ENCODE measurements at regions not wholly inside any gene's neighbourhood (a gene's known extent, or its start where the extent isn't known, plus 50 kb on each side); places are given as distances from the start of the nearest gene placed in this dataset.

DNA sequence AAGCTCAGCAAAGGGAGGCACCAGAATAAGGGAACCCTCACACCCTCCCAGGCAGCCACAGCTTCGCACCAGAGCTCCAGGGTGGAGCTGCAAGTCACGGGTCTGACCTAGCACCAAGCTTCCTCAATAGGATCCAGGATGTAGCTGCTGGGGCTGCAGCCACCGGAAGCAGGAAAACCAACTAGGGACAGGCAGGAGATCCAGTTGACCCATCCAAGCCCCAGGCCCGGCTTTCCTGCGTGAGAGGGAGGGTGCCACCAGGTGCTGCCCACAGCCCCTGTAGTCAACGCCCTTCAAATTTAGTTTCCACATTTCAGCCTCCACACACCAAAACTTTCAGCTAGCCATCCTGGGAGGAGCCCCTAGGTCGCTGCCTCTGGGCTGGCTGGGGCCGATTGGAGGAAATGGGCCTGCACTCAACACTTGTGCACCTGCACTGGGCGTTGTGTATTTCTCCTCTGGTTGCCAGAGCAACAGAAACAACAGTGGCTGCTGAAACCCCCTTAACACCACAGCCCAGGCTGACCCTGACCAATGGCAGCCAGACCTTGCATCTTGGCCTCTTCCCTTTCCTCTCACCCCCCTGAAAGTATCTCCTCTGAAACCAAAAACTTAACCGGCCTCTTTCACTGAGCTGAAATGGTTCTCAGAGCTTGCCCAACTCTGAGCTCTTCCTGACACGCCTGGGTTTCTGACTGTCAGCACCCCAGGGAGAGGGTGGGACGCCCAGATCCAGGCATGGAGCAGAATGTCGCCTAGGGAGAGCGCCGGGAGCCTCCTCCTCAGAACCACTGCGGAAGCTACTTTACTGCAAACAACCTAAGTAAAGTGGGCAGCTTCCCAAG, 226.5 kb upstream of the MAP3K1 start:
- H3K9ac ChIP-seq (ENCODE audit: insufficient read depth, low read depth, low read length) = no peak overlapping the region
- no peaks in the 10 kb centered on the region for H4K20me1 ChIP-seq (ENCODE audit: insufficient read depth, low read length)
- no peaks in the 10 kb centered on the region for H3K79me2 ChIP-seq (ENCODE audit: insufficient read depth, low read length)
- peak; percentile 59 for ATAC-seq
- ChIA-PET POLR2A (no interaction called here), CTCF (ENCODE audit: low intra/inter-chr PET ratio, low total read pairs) (no interaction called here)
- TF ChIP-seq, protein P1, sequence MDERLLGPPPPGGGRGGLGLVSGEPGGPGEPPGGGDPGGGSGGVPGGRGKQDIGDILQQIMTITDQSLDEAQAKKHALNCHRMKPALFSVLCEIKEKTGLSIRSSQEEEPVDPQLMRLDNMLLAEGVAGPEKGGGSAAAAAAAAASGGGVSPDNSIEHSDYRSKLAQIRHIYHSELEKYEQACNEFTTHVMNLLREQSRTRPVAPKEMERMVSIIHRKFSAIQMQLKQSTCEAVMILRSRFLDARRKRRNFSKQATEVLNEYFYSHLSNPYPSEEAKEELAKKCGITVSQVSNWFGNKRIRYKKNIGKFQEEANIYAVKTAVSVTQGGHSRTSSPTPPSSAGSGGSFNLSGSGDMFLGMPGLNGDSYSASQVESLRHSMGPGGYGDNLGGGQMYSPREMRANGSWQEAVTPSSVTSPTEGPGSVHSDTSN (CRISPR knock-in tag; IDR thresholded peaks at IDR 0.05) = no peak
- TF ChIP-seq RFX1 (IDR thresholded peaks at IDR 0.05) (peak; percentile 27; the same call in 1 of the 2 replicates), ZFP90 (CRISPR knock-in tag; IDR thresholded peaks at IDR 0.05; ENCODE audit: borderline replicate concordance) (no peak)
- no TSS peak for BruUV-seq (replicated peaks)
- DNase-seq (ENCODE audit: low spot score) = no peak
- 50% methylated on average over 10 of the region's 16 CpGs for WGBS (ENCODE audit: low lambda C conversion rate)
- peaks cover 4 to 26% of the 10 kb centered on the region in 2 experiments for H3K27me3 ChIP-seq (ENCODE audit: control insufficient read depth in 1 of 2, insufficient read depth in 2 of 2, low read length in 2 of 2)
- H2AFZ ChIP-seq (ENCODE audit: low read length) = no peak overlapping the region
- H3K9me3 ChIP-seq (ENCODE audit: low read length) = no peaks in the 10 kb centered on the region
- no peak overlapping the region for H3K27ac ChIP-seq (ENCODE audit: extremely low read length, insufficient read depth, low read length)
- H3K4me3 ChIP-seq (replicated peaks in 1 of 3; ENCODE audit: insufficient read depth in 1 of 3, low read depth in 2 of 3, low read length in 3 of 3) = no peak overlapping the region
- intact Hi-C loops (cut with micrococcal nuclease; ENCODE audit: unreplicated experiment) (no loop called here), in situ Hi-C loops (cut with HindIII; ENCODE audit: extremely low pct_ligation_motif_present, low pct_unique_long_range_greater_than_20kb) (no loop called here)
- no peak overlapping the region; the same call in 1 of the 2 replicates for H3K4me2 ChIP-seq (ENCODE audit: low read depth, low read length)
- FAIRE-seq = no peak
- H3K36me3 ChIP-seq (replicated peaks in 1 of 2; ENCODE audit: control insufficient read depth in 1 of 2, insufficient read depth in 2 of 2, low read length in 2 of 2) = no peaks in the 10 kb centered on the region
- H3K4me1 ChIP-seq (ENCODE audit: insufficient read depth, low read length) = peaks cover 10% of the 10 kb centered on the region; the same call in 1 of the 2 replicates

DNA sequence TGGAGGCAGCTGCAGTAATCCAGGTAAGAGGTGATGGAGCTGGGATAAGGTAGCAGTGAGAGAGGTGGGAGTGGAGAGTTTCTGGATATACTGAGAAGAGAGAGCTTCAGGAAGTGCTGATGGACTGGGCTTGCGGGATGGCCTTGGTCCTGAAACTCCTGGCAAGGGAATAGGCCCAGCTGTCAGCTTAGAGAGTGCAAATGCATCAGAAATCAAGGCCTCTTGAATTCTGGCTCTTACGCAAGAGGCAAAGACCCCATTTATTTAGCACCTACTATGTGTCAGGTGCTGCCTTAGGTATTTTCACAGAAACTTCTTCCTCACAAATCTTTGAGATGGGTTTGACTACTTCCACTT, 227.2 kb upstream of the MAP3K1 start:
- H3K27ac ChIP-seq (ENCODE audit: extremely low read length, insufficient read depth, low read length) = no peak overlapping the region
- DNase-seq (ENCODE audit: low spot score) (no peak), FAIRE-seq (no peak), ATAC-seq (no peak)
- ChIA-PET POLR2A (no interaction called here), CTCF (ENCODE audit: low intra/inter-chr PET ratio, low total read pairs) (no interaction called here)
- H3K4me1 ChIP-seq (ENCODE audit: insufficient read depth, low read length) = peaks cover 10% of the 10 kb centered on the region; the same call in 1 of the 2 replicates
- 55% methylated on average over 2 of the region's 2 CpGs for WGBS (ENCODE audit: low lambda C conversion rate)
- H4K20me1 ChIP-seq (ENCODE audit: insufficient read depth, low read length) = no peaks in the 10 kb centered on the region
- in situ Hi-C loops (cut with HindIII; ENCODE audit: extremely low pct_ligation_motif_present, low pct_unique_long_range_greater_than_20kb) = no loop called here
- BruUV-seq (replicated peaks) = no TSS peak
- no peak overlapping the region for H2AFZ ChIP-seq (ENCODE audit: low read length)
- H3K9ac ChIP-seq (ENCODE audit: insufficient read depth, low read depth, low read length) = no peak overlapping the region
- H3K36me3 ChIP-seq (replicated peaks in 1 of 2; ENCODE audit: control insufficient read depth in 1 of 2, insufficient read depth in 2 of 2, low read length in 2 of 2) = no peaks in the 10 kb centered on the region
- TF ChIP-seq ZNF382 (CRISPR knock-in tag; IDR thresholded peaks at IDR 0.05; ENCODE audit: borderline replicate concordance) (no peak), CEBPB (IDR thresholded peaks at IDR 0.05; ENCODE audit: borderline replicate concordance, low read depth, low read length) (peak; percentile 52; the same call in 1 of the 2 replicates), ZNF644 (CRISPR knock-in tag; IDR thresholded peaks at IDR 0.05; ENCODE audit: low read depth) (no peak)
- no peak overlapping the region for H3K4me2 ChIP-seq (ENCODE audit: low read depth, low read length)
- no peaks in the 10 kb centered on the region for H3K79me2 ChIP-seq (ENCODE audit: insufficient read depth, low read length)
- intact Hi-C loops (cut with micrococcal nuclease; ENCODE audit: unreplicated experiment) = no loop called here
- H3K9me3 ChIP-seq (ENCODE audit: low read length) = no peaks in the 10 kb centered on the region
- H3K27me3 ChIP-seq (ENCODE audit: control insufficient read depth in 1 of 2, insufficient read depth in 2 of 2, low read length in 2 of 2) = peaks cover 4 to 23% of the 10 kb centered on the region in 2 experiments
- H3K4me3 ChIP-seq (replicated peaks in 1 of 3; ENCODE audit: insufficient read depth in 1 of 3, low read depth in 2 of 3, low read length in 3 of 3) = no peak overlapping the region

Data from HepG2 (cell line).